ENCODE measurements at regions not wholly inside any gene's neighbourhood (a gene's known extent, or its start where the extent isn't known, plus 50 kb on each side); places are given as distances from the start of the nearest gene placed in this dataset.

DNA sequence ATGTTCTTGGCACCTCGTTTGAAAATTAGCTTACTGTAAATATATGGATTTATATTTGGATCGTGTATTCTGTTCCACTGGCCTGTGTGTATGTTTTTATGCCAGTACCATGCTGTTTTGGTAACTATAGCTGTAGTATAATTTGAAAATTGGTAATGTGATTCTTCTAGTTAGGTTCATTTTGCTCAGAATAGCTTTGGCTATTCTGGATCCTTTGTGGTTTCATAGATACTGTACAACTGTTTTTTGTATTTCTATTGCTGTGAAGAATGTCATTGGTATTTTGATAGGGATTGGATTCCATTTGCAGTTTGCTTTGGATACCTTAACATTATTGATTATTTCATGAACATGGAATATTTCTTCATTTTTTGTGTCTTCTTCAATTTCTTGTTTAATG, 490.2 kb downstream of the BRINP3 start:
- TF ChIP-seq, protein P1, sequence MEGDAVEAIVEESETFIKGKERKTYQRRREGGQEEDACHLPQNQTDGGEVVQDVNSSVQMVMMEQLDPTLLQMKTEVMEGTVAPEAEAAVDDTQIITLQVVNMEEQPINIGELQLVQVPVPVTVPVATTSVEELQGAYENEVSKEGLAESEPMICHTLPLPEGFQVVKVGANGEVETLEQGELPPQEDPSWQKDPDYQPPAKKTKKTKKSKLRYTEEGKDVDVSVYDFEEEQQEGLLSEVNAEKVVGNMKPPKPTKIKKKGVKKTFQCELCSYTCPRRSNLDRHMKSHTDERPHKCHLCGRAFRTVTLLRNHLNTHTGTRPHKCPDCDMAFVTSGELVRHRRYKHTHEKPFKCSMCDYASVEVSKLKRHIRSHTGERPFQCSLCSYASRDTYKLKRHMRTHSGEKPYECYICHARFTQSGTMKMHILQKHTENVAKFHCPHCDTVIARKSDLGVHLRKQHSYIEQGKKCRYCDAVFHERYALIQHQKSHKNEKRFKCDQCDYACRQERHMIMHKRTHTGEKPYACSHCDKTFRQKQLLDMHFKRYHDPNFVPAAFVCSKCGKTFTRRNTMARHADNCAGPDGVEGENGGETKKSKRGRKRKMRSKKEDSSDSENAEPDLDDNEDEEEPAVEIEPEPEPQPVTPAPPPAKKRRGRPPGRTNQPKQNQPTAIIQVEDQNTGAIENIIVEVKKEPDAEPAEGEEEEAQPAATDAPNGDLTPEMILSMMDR (IDR thresholded peaks at IDR 0.05), result no peak
- Mint-ChIP-seq H3K36me3 (ENCODE audit: low read depth) (no peaks in the 10 kb centered on the region), H3K4me1 (ENCODE audit: low read depth) (no peaks in the 10 kb centered on the region), H3K4me3 (ENCODE audit: unreplicated experiment) (no peak overlapping the region), H3K27me3 (ENCODE audit: low read depth) (no peaks in the 10 kb centered on the region), H3K27ac (ENCODE audit: unreplicated experiment) (no peak overlapping the region), H3K9me3 (ENCODE audit: low read depth) (peaks cover 10% of the 10 kb centered on the region)
- DNase-seq (ENCODE audit: low spot score), result no peak

DNA sequence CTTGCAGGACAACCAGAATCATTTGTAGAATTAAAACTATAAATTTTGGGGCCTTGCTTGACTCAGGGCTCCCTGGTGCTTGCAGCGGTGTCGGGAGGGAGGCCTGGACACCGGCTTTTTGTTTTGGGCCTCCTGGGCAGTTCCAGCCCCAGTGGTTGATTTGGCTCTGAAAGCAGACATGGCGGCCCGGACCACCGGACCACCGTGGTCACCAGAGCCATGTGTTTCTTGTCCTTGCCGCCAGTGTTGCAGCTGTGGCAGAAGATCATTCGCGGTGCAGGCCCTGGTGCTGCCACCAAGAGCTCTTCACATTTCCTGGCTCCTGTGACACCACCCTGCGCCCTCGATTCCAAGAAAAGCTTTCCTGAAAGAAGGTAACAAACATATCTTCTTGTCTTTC, 484.8 kb downstream of the BRINP3 start:
- Mint-ChIP-seq H3K9me3 (ENCODE audit: low read depth) (peaks cover 16% of the 10 kb centered on the region), H3K36me3 (ENCODE audit: low read depth) (no peaks in the 10 kb centered on the region), H3K27me3 (ENCODE audit: low read depth) (no peaks in the 10 kb centered on the region), H3K27ac (ENCODE audit: unreplicated experiment) (no peak overlapping the region), H3K4me3 (ENCODE audit: unreplicated experiment) (no peak overlapping the region), H3K4me1 (ENCODE audit: low read depth) (no peaks in the 10 kb centered on the region)
- DNase-seq (ENCODE audit: low spot score), result no peak
- TF ChIP-seq, protein P1 (IDR thresholded peaks at IDR 0.05), result no peak

DNA sequence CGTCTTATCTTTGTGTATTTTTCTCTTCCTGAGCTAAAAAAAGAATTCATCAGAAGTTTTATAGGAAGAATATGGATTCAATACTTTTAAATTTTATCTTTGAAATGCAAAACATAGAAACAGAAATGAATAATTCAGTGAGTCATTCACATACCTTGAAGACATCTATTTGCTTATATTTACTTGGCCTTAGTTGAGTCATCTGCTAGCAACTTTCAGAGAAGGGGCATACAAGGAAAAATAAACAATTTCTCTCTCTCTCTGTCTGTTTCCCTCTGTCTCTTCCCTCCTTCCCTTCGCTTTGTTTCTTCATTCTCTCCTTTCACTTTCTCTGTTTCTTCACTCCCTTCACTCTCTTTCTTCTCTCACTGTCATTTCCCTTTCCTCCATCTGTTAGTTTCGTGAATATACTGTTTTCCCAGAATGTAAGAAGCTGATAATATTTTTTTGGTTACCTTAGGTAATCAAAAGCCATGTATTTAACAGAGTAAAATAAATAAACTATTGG, 477.2 kb downstream of the BRINP3 start:
- no peak for DNase-seq (ENCODE audit: low spot score)
- Mint-ChIP-seq H3K4me1 (ENCODE audit: low read depth) (peaks cover 3% of the 10 kb centered on the region), H3K27ac (ENCODE audit: unreplicated experiment) (no peak overlapping the region)

DNA sequence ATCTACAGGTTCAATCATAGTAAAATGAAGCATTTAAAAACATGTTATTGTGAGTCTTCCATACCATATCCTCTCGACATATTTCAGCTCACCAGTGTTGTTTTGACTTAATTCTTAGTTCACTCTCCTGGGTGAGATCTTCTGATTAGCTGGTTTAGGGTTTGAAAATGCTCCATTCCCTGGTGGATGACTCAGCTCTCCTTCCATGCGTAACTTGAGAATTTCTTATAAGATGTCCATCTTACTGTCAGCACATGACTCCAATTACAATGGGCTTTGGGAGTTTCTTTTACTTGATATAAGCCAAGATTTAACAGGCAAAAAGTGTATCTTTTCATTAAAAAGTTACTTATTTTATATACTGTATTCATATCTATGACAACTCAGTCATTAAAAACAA, 476.5 kb downstream of the BRINP3 start:
- no peaks in the 10 kb centered on the region for H3K9me3 Mint-ChIP-seq (ENCODE audit: low read depth)
- peaks cover 3% of the 10 kb centered on the region for H3K4me1 Mint-ChIP-seq (ENCODE audit: low read depth)
- no peaks in the 10 kb centered on the region for H3K27me3 Mint-ChIP-seq (ENCODE audit: low read depth)
- H3K36me3 Mint-ChIP-seq (ENCODE audit: low read depth), result no peaks in the 10 kb centered on the region
- DNase-seq (ENCODE audit: low spot score), result no peak
- TF ChIP-seq, protein P1 (IDR thresholded peaks at IDR 0.05), result no peak
- H3K27ac Mint-ChIP-seq (ENCODE audit: unreplicated experiment), result no peak overlapping the region
- no peak overlapping the region for H3K4me3 Mint-ChIP-seq (ENCODE audit: unreplicated experiment)

More for the DNA sequence above, 477.2 kb downstream of the BRINP3 start:
- TF ChIP-seq, protein P1 (IDR thresholded peaks at IDR 0.05), result no peak
- Mint-ChIP-seq H3K9me3 (ENCODE audit: low read depth) (no peaks in the 10 kb centered on the region), H3K4me3 (ENCODE audit: unreplicated experiment) (no peak overlapping the region), H3K27me3 (ENCODE audit: low read depth) (no peaks in the 10 kb centered on the region), H3K36me3 (ENCODE audit: low read depth) (no peaks in the 10 kb centered on the region)

DNA sequence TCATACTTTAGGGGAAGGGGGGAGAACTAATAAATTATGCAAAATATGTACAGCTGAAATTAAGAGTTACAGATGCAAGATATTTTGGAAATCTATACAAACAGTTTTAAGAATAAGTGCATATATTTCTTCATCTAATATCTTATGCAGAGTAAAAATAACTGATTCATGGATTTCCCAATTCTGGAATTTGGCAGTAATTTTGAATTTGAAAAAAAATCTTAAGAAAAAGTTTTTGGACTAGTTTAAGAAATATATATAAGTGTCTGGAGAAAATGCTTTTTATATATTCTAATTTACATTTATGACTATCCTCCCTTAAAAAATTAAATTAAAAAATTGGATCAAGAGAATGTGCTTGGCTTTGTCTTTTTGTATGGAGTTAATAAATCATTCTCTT, 474.3 kb downstream of the BRINP3 start:
- H3K9me3 Mint-ChIP-seq (ENCODE audit: low read depth), result no peaks in the 10 kb centered on the region
- H3K4me1 Mint-ChIP-seq (ENCODE audit: low read depth), result peaks cover 3% of the 10 kb centered on the region
- H3K27me3 Mint-ChIP-seq (ENCODE audit: low read depth), result no peaks in the 10 kb centered on the region
- no peak overlapping the region for H3K27ac Mint-ChIP-seq (ENCODE audit: unreplicated experiment)
- TF ChIP-seq, protein P1 (IDR thresholded peaks at IDR 0.05), result no peak
- no peaks in the 10 kb centered on the region for H3K36me3 Mint-ChIP-seq (ENCODE audit: low read depth)
- no peak for DNase-seq (ENCODE audit: low spot score)
- no peak overlapping the region for H3K4me3 Mint-ChIP-seq (ENCODE audit: unreplicated experiment)

Measured in chondrocyte (in vitro differentiated cells).